NCI-H1048 (cell line): ENCODE measurements at regions not wholly inside any gene's neighbourhood (a gene's known extent, or its start where the extent isn't known, plus 50 kb on each side); places are given as distances from the start of the nearest gene placed in this dataset.
"Not testable (repeated sequence)": the region's sequence is repeated elsewhere in the genome, so short reads cannot be mapped to it uniquely, and the experiment has no call there.

ENCODE experiments used
- DNase-seq: peaks from one replicate; lab custom pipeline; 2025; lab: John Stamatoyannopoulos, UW

GRCh38 chr2:3899536-3900155 is 196.3 kb downstream of the DCDC2C start:
- DNase-seq = no peak

GRCh38 chr2:3902131-3902530 is 198.8 kb downstream of the DCDC2C start:
- no peak for DNase-seq

- DNase-seq = no peak
Measured at GRCh38 chr2:3904061-3904460, 200.7 kb downstream of the DCDC2C start.

GRCh38 chr2:3908498-3908897 is 205.1 kb downstream of the DCDC2C start:
- DNase-seq = not testable (repeated sequence)

- no peak for DNase-seq
Measured at GRCh38 chr2:3911882-3912455, 208.6 kb downstream of the DCDC2C start.

- no peak for DNase-seq
Measured at GRCh38 chr2:3913166-3913565, 209.8 kb downstream of the DCDC2C start.

- DNase-seq = no peak
Measured at GRCh38 chr2:3914241-3914640, 210.9 kb downstream of the DCDC2C start.

GRCh38 chr2:3927031-3927430 is 223.7 kb downstream of the DCDC2C start:
- DNase-seq = no peak

- no peak for DNase-seq
Measured at GRCh38 chr2:3929374-3929773, 226.0 kb downstream of the DCDC2C start.

GRCh38 chr2:3930246-3930645 is 226.9 kb downstream of the DCDC2C start:
- DNase-seq = no peak

- no peak for DNase-seq
Measured at GRCh38 chr2:3940661-3941060, 237.3 kb downstream of the DCDC2C start.

GRCh38 chr2:3942841-3943240 is 239.5 kb downstream of the DCDC2C start:
- no peak for DNase-seq

GRCh38 chr2:3944071-3944470 is 240.7 kb downstream of the DCDC2C start:
- no peak for DNase-seq

- no peak for DNase-seq
Measured at GRCh38 chr2:3944841-3945240, 241.5 kb downstream of the DCDC2C start.

- DNase-seq = no peak
Measured at GRCh38 chr2:3948191-3948590, 244.8 kb downstream of the DCDC2C start.

GRCh38 chr2:3951131-3951954 is 248.0 kb downstream of the DCDC2C start:
- no peak for DNase-seq

GRCh38 chr2:3952866-3953516 is 249.6 kb downstream of the DCDC2C start:
- no peak for DNase-seq

- no peak for DNase-seq
Measured at GRCh38 chr2:3954261-3954660, 250.9 kb downstream of the DCDC2C start.

- no peak for DNase-seq
Measured at GRCh38 chr2:3956406-3956805, 253.0 kb downstream of the DCDC2C start.

GRCh38 chr2:3956892-3957291 is 253.5 kb downstream of the DCDC2C start:
- no peak for DNase-seq

GRCh38 chr2:3958465-3958864 is 255.1 kb downstream of the DCDC2C start:
- no peak for DNase-seq

- no peak for DNase-seq
Measured at GRCh38 chr2:3958969-3959368, 255.6 kb downstream of the DCDC2C start.

GRCh38 chr2:3959372-3959771 is 256.0 kb downstream of the DCDC2C start:
- DNase-seq = no peak
